ENCODE measurements at regions not wholly inside any gene's neighbourhood (a gene's known extent, or its start where the extent isn't known, plus 50 kb on each side); places are given as distances from the start of the nearest gene placed in this dataset.

- TF ChIP-seq CTCF (conservative IDR thresholded peaks at IDR 0.05) (no peak), EZH2 (IDR thresholded peaks at IDR 0.05; ENCODE audit: low read depth) (no peak)
Measured at GRCh38 chr6:66094615-66095014, 387.6 kb upstream of the EYS start.

Measured in PC-9 (cell line).